A204.1 (cell line): ENCODE measurements at regions not wholly inside any gene's neighbourhood (a gene's known extent, or its start where the extent isn't known, plus 50 kb on each side); places are given as distances from the start of the nearest gene placed in this dataset.

Experiments
- FAIRE-seq: peaks from 2 replicates; lab custom pipeline; 2012; peaks lifted over from hg19 to GRCh38; lab: Jason Lieb, UNC

DNA sequence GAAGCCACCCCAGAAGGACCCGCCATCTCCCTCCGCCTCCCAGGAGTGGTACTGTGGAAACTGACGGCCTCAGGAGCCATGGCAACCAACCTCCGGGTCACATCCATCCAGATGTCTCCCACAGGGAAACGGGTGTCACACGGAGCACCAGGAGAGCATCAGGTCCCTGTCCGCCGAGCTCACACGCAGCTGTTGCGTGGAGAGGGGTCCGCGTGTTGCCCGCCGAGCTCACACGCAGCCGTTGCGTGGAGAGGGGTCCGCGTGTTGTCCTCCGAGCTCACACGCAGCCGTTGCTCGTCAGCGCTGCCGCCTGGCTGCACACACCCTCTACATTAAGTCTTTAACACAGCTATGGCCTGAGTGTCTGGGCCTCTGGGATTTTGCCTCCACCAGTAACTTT is 311.1 kb upstream of the SHH start:
- FAIRE-seq = no peak

DNA sequence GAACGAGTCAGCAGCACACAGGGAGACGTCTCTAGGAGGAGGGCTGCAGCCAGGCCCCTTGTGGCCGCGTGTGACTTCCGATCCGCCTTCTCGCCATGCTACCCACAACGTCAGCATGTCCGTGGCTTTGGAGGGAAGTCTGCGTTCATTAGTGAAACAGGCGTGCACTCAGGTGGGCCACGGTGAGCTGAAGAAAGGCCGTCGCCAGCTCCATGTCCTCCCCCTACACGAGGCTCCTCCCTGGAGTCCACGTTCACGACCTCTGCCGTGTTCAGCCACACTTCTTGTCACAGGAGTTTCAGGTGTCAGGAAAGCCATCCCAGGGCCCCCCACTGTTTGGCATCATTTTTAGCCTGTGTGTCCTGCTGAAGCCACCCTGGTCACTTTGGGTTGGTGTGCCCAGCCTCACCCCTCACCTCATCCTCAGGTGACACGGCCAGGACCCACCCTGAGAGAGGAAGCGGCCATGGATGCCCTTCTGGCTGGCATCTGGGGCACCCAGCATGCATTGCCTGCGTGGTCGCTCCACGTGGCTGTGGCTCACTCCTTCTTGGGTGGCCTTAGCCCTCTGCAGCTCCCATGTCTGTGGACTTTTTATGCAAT is 310.6 kb upstream of the SHH start:
- no peak for FAIRE-seq

DNA sequence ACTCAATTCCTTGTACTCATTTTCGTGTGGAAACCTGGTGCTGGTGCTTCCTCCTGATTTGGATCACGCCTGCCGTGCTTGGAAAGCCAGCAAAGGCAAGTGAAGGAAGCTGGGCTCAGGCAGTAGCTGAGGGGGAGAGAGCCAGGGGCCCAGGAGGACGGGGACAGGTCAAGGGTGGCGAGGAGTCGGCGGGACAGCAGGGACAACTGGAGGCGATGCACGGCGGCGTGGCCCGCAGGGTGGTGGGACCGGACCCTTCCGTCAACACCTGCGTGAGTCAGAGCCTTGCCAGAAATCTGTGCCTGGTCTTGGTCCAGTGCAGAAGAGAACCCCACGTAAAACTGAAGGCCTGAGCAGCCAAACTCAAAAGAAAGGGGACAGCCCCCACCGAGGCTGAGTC is 309.7 kb upstream of the SHH start:
- FAIRE-seq = no peak

DNA sequence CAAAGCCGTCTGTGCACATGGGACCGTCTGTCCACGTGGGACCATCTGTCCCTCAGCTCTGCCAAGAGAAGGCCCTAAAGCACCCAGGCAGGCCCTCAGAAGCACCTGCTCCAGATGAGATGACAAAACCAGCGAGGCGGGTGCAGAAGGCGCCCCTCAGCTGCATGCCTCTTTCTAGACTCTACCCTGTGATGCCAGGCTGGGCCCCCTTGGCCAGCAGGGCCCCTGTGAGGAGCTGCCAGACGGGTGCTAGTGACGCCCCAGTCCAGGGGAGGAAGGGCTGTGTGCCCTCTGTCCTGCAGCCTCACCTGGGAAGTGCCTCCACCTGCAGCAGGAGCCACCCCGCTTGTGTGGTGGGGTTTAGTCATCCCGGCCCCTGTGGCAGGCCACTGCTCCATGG is 309.2 kb upstream of the SHH start:
- FAIRE-seq = no peak

DNA sequence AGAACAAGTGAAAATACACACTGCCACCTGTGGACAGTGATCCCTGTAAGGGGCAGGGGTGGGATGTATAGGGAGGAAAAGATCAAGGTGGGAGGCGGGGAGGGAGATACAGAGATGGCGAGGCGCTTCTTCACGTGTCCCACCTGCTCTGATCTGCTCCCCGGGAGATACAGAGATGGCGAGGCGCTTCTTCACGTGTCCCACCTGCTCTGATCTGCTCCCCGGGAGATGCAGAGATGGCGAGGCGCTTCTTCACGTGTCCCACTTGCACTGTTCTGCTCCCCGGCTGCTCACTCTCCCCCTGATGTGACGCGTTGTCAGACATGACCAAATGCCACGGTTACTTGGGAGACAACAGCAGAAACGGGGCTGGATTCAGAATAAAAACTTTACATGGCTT is 308.3 kb upstream of the SHH start:
- FAIRE-seq = no peak

DNA sequence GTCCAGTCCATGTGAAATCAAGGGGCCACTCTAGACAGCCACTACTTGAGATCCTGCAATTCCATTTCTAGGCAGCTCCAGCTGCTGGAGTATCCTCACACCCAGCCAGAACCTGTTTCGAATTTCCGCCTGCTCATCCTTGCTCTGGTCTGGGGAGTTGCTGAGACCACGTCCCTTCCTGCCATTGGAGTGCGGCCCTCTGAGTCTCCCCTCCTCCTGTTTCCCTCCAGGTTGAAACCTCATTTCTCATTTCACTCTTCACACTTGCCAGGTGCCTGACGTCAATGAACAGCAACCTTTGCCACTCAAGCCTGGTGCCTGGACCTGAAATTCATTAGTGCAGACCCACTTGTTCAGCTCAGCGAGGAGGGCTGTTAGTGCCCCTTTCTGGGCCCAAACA is 307.5 kb upstream of the SHH start:
- no peak for FAIRE-seq

DNA sequence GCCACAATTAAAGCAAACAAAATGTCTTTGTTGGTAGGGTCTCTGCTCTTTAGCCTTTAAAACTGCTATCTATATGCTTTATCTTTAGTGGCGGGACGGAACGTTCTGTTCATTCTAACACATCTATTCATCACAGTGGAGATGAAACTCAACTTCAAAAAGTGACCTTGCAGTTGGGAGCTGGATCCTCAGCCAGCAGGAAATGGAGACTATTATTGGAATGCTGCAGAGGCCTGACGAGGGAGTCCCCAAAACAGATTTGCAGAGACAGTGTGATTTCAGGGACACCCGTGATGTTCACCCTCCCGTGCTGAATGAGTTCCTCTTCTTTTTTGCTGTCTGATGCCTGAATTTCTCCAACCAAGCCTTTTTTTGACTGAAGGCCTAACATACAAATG is 306.0 kb upstream of the SHH start:
- FAIRE-seq = no peak

DNA sequence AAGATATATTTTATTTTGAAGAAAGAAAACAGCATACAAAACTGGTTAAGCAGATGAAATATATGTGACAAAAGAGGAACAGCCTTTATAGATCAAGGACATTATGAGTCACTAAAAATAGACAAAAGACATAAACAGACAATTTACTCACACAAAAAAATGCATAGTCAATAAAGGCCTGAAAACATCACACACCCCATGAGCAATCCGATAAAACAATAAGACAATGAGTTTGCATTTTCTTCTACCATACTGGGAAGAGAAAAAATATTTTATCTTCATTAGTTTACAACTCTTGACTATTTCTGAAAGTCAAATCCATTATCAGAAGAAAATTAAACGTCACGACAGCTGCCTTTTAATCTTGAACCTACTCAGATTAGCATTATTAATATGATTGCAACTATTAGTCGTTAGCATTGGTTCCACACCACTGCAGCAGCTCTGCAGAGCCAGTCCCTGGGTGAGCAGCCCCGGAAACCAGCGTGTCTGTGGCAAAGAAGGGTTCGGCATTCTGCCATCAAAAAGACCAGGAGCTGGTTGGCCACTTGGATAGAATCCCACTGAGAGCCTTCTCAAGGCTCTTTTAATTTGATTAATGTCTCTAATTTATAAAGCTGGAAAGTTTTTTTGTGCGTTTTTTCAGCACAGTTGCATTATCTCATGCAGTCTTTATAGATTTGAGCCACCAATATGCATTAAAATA is 305.4 kb upstream of the SHH start:
- no peak for FAIRE-seq

DNA sequence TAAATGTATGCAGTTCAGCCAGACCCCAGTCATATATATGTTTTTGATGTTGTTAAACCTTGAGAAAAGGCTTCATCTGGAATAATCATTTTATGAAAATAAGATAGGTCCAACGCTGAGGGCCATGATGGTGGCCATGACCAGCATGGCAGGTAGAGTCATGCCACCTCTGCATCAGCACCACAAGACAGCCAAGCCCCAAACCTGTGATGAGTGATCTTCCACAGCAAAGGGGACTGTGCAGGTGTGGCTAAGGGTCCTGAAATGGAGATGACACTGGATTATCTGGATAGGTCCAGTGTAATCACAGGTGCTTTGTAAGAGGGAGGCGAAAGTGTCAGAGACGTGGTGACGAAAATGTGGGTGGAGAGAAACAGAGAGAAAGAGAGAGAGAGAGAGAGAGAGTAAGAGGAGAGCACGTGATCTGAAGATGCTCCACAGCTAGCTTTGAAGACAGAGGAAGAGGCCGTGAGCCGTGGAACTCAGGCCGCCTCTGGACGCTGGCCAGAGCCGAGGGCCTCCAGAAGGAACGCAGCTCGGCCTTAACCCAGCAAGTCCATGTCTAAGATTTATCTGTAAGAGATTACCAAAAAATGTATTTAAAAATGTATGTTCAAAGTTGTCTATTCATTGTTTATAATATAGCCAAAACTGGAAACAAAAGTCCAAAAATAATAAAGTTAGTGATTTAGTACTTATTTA is 304.4 kb upstream of the SHH start:
- no peak for FAIRE-seq

DNA sequence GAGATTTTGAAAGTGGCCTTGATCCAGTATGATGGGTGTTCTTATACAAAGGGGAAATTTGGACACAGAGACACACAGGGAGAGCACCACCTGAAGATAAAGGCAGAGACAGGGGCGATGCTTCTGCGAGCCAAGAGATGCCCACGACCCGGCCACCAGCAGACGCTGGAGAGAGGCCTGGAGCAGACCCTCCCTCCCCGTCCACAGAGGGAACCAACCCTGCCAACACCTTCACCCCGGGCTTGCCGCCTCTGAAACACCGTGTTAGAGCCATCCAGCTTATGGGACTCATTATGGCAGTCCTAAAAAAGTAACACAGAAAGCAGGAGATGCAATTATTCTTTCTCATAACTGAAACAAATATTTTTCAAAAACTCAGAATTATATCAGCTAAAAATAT is 303.3 kb upstream of the SHH start:
- FAIRE-seq = no peak

DNA sequence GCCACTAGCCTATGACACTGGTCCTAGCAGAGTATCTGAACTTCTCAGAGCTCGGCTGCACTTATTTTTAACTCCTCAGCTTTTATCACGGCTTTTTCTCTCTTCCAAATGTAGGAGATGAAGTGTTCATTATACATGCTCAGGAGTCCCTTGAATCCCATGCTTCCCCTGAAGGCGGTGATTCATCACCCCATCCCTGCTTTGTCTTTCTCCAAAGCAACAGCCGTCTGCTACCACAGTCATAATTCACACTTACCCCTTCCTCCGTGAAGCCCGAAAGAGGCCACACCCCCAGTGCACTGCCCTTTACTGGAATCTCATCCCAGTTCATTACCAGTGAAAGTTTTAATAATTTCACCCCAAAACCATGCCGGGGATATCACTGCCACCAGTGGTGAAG is 301.5 kb upstream of the SHH start:
- no peak for FAIRE-seq

DNA sequence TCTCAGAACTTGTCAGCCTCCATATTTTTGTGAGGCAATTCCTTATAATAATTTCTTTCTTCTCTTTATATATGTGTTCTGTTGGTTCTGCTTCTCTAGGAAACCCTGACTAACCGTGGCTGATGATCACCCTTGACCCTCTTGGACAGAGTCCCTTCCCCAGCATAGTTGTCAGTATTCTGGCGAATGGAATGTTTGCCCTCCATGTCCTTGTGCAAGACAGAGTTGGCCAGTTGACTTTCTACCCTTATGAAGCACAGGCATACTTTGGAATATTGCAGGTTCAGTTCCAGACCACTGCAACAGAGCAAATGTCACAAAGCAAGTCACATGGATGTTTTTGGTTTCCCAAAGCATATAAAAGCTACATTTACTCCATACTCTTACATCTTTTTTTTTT is 297.7 kb upstream of the SHH start:
- no peak for FAIRE-seq

DNA sequence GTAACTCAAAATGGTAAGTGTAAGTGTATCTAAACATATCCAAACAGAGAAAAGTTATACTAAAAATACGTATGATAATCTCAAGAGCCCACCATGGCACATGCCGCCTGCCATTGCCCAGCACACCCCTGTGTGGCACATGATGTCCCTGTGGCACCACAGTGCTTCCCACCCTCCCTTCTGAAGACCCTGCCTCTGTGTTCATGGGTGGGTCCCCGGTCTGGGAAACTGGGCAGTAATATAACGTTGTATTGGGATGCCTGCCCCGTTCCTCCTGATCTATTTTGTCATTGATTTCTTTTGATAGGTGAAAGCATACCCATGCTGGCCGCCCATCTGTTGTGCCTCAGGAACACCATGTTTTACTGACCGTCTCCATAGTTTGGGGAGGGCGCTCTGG is 296.8 kb upstream of the SHH start:
- no peak for FAIRE-seq

DNA sequence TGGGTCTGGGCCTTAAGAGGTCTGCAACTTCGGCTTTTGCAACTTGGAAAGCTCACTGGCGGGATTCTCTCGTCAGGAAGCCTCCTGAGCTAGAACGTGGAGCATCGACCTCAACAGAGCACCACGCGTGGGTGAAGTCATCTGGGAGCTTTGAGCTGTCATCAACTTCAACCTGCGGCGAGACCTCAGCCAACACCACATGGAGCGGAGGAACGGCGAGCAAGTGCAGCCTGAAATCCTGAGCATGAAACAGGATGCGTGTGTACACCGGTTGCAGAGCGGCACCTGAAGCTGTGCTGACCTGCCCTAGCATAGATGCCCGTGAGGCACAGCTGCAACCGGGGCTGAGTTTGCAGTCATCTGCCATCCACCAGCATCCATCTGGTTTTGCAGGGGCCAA is 295.7 kb upstream of the SHH start:
- FAIRE-seq = no peak

DNA sequence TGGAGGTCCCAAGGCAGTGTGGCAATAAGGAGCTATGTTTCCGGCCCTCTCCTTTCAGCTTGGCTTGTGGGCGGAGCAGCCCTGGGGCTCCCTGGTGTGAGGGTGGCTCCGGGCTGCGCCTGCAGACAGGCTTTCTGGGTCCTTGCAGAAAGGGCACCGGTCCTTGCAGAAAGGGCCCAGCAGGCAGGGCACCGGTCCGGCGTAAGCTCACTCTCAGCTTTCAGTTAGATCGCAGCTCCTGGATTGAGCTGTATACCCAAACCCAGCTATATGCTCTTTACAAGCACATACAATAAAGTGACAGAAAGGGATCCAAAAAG is 293.8 kb upstream of the SHH start:
- no peak for FAIRE-seq

DNA sequence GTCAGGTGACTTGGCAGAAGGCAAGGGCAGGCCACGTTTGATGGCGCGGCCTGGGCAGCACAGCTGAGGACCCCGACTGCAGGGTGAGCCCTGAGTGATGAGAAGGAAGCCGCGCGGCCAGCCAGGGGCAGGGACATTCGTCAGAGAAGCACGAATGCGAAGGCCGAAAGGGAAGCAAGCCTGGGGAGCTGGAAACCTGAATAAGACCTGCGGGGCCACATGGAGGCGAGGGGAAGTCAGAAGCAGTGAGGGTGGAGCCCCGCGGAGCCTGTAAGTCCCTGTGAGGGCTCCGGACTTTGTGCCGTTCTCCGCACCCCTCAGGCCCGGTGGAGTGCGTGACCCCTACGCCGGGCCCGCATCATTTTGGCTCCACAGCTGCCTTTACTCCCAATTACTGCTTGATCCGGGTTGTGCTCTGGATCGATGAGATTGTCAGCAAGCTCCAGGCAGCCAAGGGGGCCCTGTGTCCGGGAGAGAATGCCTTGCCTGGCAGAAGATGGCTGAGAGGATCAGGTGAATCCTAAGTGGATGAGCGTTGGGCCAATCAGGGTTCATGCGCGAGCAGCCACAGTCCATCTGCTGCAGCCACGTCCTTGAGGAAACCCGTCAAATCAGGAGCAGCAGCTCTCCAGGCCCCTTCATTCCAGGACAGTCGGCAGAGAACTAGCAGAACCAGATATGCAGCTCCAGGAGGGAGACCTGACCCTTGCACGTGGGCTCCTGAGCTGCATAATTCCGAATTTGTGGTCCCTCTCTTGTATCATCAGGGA is 293.3 kb upstream of the SHH start:
- no peak for FAIRE-seq

DNA sequence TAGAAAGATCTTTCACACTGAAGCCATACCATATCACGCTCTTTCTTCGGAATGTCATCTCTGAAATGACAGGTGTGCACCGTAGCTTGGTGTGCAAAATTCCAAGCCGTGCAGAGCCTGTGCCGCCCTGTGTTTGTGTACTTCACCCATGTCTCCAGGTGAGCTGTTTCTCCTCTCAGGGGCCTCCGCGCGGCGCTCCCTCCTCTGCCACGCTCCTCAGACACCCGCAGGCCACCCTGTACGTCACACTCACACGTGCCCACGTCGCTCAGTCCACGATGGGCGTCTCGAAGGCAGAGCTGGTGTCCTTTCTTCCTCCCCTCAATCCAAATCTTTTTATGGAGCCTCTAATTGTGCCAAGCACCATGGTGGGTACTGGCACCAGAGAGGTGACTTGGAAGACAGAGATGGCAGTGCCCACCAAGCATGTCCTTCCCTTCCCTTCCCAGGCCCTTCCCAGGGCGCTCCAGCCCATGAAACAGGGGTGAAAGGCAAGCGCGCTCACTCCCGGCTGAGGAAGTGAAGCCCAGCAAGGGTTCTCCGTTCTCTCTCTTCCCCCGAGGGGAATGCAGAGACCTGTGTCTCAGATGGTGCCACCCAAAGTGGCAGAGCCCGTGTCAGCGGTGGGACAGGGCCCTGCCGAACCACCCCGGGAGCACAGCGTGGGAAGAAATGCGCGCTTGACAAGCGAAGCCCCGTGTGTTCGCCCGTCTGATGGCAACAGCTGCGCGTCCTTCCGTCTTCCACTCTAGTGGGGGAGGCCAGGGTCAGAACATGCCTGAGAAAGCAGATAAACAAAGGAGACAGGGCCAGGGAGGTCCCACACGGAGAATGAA is 292.5 kb upstream of the SHH start:
- no peak for FAIRE-seq

DNA sequence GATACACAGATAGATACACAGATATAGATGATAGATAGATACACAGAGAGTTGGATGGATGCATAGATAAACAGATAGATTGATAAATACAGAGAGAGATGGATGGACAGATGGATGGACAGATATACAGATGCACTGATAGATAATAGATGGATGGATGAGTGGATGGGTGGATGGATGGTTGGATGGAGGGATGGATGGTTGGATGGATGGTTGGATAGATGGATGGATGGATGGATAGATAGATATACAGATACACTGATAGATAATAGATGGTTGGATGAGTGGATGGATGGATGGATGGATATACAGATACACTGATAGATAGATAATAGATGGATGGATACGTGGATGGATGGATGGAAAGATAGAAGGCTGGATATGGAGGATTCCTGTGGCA is 290.0 kb upstream of the SHH start:
- FAIRE-seq = no peak

DNA sequence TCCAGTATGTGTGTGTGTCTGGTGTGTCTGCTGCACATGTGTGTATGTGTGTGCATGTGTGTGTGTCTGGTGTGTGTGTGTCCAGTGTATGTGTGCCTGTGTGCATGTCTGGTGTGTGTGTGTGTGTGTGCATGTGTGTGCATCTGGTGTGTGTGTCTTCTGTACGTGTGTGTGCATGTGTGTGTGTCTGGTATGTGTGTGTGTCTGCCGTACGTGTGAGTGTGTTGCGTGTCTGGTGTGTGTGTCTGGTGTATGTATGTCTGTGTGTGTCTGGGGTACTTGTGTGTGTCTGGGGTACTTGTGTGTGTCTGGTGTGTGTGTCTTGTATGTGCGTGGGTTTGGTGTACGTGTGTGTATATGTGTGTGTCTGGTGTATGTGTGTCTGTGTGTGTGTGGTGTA is 289.1 kb upstream of the SHH start:
- no peak for FAIRE-seq

DNA sequence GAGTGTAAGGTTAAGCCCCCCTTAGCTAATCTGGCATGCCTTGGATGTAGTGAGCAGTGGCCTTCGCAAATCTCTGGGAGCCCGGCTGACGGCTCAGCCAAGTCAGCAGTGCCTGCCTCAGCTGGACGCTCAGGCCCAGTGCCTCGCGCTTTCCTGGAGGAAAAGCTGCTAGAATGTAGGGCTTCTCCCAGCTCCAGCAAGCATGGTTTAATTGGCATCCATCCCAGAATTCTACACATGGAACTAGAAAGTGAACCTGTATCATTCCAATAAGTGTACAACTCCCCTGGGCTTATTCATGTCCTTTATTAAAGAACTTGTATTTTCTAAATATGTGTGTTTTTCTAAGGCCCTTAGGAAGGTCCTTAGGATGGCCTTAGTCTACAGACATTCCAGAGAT is 287.8 kb upstream of the SHH start:
- no peak for FAIRE-seq

DNA sequence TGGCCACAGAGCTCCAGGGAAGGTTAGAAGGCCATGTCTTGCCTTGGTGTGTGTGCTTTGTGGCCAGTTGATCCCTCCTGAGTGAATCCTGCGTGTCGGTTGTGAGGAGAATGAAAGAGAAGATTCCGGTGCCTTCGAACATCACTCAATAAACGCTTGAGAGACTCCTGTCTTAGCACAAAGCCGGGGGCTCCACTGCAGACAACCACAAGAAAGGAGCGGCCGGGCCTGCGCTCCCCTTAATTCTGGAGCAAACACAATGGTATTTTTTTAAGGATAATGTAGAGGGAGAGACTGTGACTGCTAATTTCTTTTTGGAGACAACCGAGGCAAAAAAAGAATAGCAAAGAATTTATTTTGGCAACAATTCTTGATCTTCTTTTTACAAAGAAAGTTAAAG is 286.8 kb upstream of the SHH start:
- FAIRE-seq = no peak

DNA sequence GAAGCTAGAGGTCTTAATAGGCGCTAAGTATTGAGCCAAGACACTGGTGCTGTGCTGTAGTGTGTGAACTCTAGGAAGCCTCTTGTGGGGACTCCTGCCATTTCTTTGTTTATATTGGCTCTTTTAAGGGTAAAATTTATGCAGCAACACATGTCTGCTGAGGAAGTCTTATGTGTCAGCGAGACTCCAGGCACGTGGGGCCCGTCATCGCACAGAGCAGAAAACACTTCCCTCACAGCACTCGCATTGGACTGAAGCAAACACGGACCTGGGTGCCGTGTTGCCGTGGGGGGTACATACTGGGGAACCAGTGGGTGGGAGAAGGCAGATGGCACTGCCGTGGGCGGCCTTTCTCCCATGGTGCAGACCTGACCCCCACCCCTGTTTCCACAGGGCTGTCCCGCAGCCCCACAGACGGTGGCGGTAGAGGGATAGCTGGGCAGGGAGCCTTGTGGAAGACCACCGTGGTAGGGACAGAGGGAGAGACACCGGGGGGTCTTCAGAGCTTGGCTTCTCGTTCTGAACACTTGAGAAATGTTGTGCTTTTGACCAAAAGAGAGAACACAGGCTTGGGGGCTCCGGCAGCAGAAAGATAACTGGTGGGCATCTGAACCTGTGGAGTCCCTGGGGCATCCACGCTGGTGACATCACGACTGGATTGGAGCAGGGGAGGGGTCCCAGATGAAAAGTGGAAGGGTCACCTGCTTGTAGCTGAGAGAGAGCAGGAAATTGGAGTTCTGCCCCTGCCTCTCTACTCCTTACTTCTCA is 284.7 kb upstream of the SHH start:
- FAIRE-seq = no peak
